ENCODE measurements at regions not wholly inside any gene's neighbourhood (a gene's known extent, or its start where the extent isn't known, plus 50 kb on each side); places are given as distances from the start of the nearest gene placed in this dataset.

DNA sequence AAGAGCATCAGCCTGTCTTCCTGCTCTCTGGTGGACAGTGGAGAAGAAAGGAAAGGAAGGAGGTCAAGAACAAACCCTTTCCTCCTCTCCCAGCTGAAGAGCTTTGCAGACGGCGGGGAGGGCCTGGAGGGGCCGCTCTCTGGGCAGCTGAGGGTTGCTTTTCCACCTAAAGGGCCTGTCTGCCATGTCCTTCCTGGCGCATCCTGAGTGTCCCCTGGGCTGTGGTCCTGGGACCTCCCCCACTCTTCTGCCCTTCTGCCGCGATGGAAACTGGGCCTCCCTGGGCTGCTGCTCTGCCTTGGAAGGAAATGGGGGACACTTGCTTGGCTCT is 107.0 kb downstream of the ETS2 start:
- peaks cover 0 to 2% of the 10 kb centered on the region in 2 experiments for H3K27me3 ChIP-seq (ENCODE audit: control insufficient read depth in 2 of 2, insufficient read depth in 2 of 2, low read length in 2 of 2)
- H3K4me3 ChIP-seq (replicated peaks in 1 of 3; ENCODE audit: insufficient read depth in 1 of 3, low read depth in 1 of 3, low read length in 3 of 3): no peak overlapping the region
- H3K9ac ChIP-seq (replicated peaks; ENCODE audit: extremely low read depth, insufficient read depth, low read length): no peak overlapping the region
- BruUV-seq (replicated peaks): no TSS peak
- H3K9me3 ChIP-seq (replicated peaks; ENCODE audit: control insufficient read depth, insufficient read depth, low read length): no peaks in the 10 kb centered on the region
- CTCF ChIA-PET: no interaction called here
- H3K36me3 ChIP-seq (ENCODE audit: control insufficient read depth in 2 of 2, extremely low read depth in 1 of 2, insufficient read depth in 2 of 2, low read length in 2 of 2): no peaks in the 10 kb centered on the region
- intact Hi-C loops (cut with micrococcal nuclease) (loop anchor here (5.0 kb wide), 1 partner anchor 80 kb away; no protein-coding TSS in a partner anchor), dilution Hi-C loops (cut with MboI; ENCODE audit: extremely low pct_ligation_motif_present, low sequenced_read_pairs) (no loop called here)
- peak overlapping the region; percentile 36 for H2AFZ ChIP-seq (ENCODE audit: low read depth, low read length)
- peaks cover 3% of the 10 kb centered on the region for H3K4me1 ChIP-seq (ENCODE audit: control insufficient read depth, extremely low read depth, insufficient read depth, low read length)
- H3K79me2 ChIP-seq (ENCODE audit: control insufficient read depth, insufficient read depth, low read length): no peaks in the 10 kb centered on the region
- TF ChIP-seq EZH2 (IDR thresholded peaks at IDR 0.05; ENCODE audit: borderline replicate concordance, low read depth, low read length, severe bottlenecking): peak; percentile 26
- no peak for TF ChIP-seq MYC (IDR thresholded peaks at IDR 0.05; ENCODE audit: low read depth, low read length)
- TF ChIP-seq POLR2A (IDR thresholded peaks at IDR 0.05; ENCODE audit: low read depth, low read length): no peak
- FAIRE-seq: no peak
- H4K20me1 ChIP-seq (replicated peaks; ENCODE audit: control insufficient read depth, extremely low read depth, insufficient read depth, low read length): no peaks in the 10 kb centered on the region
- H3K4me2 ChIP-seq (ENCODE audit: insufficient read depth, low read length): no peak overlapping the region
- no peak overlapping the region for H3K27ac ChIP-seq (ENCODE audit: insufficient read depth, low read depth, low read length)
- no peak for DNase-seq (ENCODE audit: low read depth, low spot score)
- POLR2A ChIA-PET: no interaction called here
- H3K9me1 ChIP-seq (replicated peaks; ENCODE audit: control insufficient read depth, extremely low read depth, insufficient read depth, low read length): no peaks in the 10 kb centered on the region

- Histone ChIP-seq H2AFZ (ENCODE audit: low read depth, low read length) (no peak overlapping the region), H3K27me3 (ENCODE audit: control insufficient read depth in 2 of 2, insufficient read depth in 2 of 2, low read length in 2 of 2) (peaks cover 0 to 2% of the 10 kb centered on the region in 2 experiments), H3K9ac (replicated peaks; ENCODE audit: extremely low read depth, insufficient read depth, low read length) (no peak overlapping the region), H3K4me3 (replicated peaks in 1 of 3; ENCODE audit: insufficient read depth in 1 of 3, low read depth in 1 of 3, low read length in 3 of 3) (no peak overlapping the region), H3K4me2 (ENCODE audit: insufficient read depth, low read length) (no peak overlapping the region), H3K36me3 (ENCODE audit: control insufficient read depth in 2 of 2, extremely low read depth in 1 of 2, insufficient read depth in 2 of 2, low read length in 2 of 2) (no peaks in the 10 kb centered on the region), H3K27ac (ENCODE audit: insufficient read depth, low read depth, low read length) (no peak overlapping the region), H4K20me1 (replicated peaks; ENCODE audit: control insufficient read depth, extremely low read depth, insufficient read depth, low read length) (no peaks in the 10 kb centered on the region), H3K9me3 (replicated peaks; ENCODE audit: control insufficient read depth, insufficient read depth, low read length) (no peaks in the 10 kb centered on the region), H3K4me1 (ENCODE audit: control insufficient read depth, extremely low read depth, insufficient read depth, low read length) (peaks cover 3% of the 10 kb centered on the region), H3K9me1 (replicated peaks; ENCODE audit: control insufficient read depth, extremely low read depth, insufficient read depth, low read length) (no peaks in the 10 kb centered on the region), H3K79me2 (ENCODE audit: control insufficient read depth, insufficient read depth, low read length) (no peaks in the 10 kb centered on the region)
- no peak for FAIRE-seq
- dilution Hi-C loops (cut with MboI; ENCODE audit: extremely low pct_ligation_motif_present, low sequenced_read_pairs): no loop called here
- BruUV-seq (replicated peaks): no TSS peak
- intact Hi-C loops (cut with micrococcal nuclease): loop anchor here (5.0 kb wide), 1 partner anchor 80 kb away; no protein-coding TSS in a partner anchor
- DNase-seq (ENCODE audit: low read depth, low spot score): no peak
- no peak for TF ChIP-seq POLR2AphosphoS5 (IDR thresholded peaks at IDR 0.05; ENCODE audit: insufficient read depth, low read depth, low read length)
- no peak for TF ChIP-seq EZH2 (IDR thresholded peaks at IDR 0.05; ENCODE audit: borderline replicate concordance, low read depth, low read length, severe bottlenecking)
- TF ChIP-seq JUN (IDR thresholded peaks at IDR 0.05; ENCODE audit: borderline replicate concordance, insufficient read depth, insufficient read length, low read depth): no peak
- no peak for TF ChIP-seq GATA2 (IDR thresholded peaks at IDR 0.05; ENCODE audit: insufficient read depth, insufficient read length, low read depth, low read length)
- TF ChIP-seq CTCF (IDR thresholded peaks at IDR 0.05; ENCODE audit: extremely low read depth in 1 of 2, insufficient read depth in 1 of 2, low read depth in 1 of 2, low read length in 2 of 2): no peak
- no peak for TF ChIP-seq FOS (IDR thresholded peaks at IDR 0.05; ENCODE audit: borderline replicate concordance, insufficient read depth, low read length)
- no peak for TF ChIP-seq MYC (IDR thresholded peaks at IDR 0.05; ENCODE audit: low read depth, low read length)
- TF ChIP-seq, protein P1, sequence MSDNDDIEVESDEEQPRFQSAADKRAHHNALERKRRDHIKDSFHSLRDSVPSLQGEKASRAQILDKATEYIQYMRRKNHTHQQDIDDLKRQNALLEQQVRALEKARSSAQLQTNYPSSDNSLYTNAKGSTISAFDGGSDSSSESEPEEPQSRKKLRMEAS (IDR thresholded peaks at IDR 0.05; ENCODE audit: insufficient read depth, insufficient read length): no peak
- no peak for TF ChIP-seq POLR2A (IDR thresholded peaks at IDR 0.05; ENCODE audit: low read depth, low read length)
- ChIA-PET POLR2A (no interaction called here), CTCF (no interaction called here)
Measured at GRCh38 chr21:38912102-38912629, 106.4 kb downstream of the ETS2 start.

Data from endothelial cell of umbilical vein (primary cell).